SK-MEL-5 (cell line): ENCODE measurements at regions not wholly inside any gene's neighbourhood (a gene's known extent, or its start where the extent isn't known, plus 50 kb on each side); places are given as distances from the start of the nearest gene placed in this dataset.
A peak's percentile ranks its signal among the peaks of the same experiment; 100 is the strongest.
"Not testable (repeated sequence)": the region's sequence is repeated elsewhere in the genome, so short reads cannot be mapped to it uniquely, and the experiment has no call there.

ENCODE experiments used
- DNase-seq: peaks from one replicate; pipeline ENCODE4 v3.0.0-alpha.2; 2016; ENCODE audit warnings: low read depth, low spot score
- in situ Hi-C: cut with HindIII; loops from 2 replicates; pipeline ENCODE4 v1.10.0; 2016; ENCODE audit warnings: low sequenced_read_pairs, high pct_unique_total_duplicates, low pct_unique_long_range_greater_than_20kb

DNA sequence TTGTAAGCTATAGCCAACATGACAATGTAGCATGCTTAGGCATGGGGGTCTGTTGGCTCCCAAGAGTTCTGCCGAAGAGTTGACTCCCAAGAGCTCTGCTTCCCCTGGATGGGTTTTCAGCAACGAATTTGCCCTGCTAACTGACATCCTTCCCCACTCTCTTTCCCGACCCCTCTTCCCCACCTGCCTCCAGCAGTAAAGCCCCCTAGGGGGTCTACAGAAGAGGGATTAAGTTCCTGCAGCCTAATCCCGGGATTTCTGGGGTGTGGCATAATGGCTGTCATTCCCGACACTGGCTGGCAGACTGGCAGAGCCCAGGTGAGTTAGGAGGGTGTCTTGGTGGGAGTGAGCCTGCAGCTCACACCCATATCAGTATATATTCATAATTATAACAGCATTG is 121.0 kb upstream of the ZNF184 start:
- in situ Hi-C loops = no loop called here
- no peak for DNase-seq

DNA sequence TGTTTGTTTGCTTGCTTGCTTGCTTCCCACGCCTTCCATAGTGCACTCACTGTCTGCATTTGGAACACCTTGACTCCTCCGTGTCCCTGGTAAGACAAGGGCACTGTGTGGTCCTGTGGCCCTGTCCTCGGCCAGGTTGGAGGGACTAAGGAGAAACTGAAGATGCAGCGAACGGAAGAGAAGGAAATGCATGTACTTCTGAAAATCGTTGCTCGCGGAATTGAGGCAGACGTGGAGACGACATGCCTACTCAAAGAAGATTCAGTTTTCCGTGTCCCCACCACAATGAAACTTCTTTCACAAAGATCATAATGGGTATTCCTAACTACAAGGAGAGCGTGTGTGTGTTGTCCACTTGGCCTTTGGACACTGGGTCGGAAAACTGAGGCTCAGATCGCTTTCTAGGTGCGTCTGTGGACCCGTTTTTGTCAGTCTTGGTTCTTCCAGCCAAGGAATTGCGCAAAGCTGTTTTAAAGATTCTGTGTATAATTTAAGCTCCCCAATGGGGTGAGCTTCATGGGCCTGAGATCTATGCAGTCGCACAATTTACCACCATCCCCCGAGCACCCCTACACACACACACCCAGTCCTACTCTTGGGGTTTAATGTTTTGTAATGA is 120.4 kb upstream of the ZNF184 start:
- in situ Hi-C loops = no loop called here
- no peak for DNase-seq

DNA sequence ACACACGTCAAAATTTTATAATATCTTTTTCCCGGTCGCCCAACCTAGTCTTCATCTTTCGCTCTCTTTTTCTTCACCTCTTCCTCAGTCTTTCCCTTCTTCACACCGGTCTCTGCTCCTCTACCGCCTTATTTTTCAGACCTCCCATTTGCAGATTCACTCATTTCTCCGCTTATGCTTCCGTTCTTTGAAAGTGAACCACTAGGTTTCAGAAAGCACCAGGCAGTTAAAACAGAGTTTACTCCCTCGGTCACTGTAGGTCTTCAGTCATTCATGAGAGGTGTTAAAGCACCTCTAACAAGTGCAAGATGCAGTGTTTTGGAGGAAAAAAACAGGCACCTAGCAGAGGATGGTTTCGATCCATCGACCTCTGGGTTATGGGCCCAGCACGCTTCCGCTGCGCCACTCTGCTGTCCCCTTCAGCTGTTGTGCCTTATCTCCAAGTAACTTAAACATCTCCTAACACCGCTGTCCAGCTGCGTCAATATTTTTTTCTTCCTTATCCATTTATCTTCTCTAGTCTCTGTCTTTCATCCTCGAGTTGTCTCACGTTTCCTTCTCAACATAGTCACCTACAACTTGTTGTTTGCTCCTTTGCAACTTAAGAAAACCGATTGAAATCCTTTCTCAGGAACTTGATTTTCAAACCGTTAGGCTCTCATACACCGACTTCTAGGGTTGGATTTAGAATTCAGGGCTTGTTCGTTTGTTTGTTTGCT is 119.7 kb upstream of the ZNF184 start:
- DNase-seq = peak; percentile 98
- in situ Hi-C loops = no loop called here

DNA sequence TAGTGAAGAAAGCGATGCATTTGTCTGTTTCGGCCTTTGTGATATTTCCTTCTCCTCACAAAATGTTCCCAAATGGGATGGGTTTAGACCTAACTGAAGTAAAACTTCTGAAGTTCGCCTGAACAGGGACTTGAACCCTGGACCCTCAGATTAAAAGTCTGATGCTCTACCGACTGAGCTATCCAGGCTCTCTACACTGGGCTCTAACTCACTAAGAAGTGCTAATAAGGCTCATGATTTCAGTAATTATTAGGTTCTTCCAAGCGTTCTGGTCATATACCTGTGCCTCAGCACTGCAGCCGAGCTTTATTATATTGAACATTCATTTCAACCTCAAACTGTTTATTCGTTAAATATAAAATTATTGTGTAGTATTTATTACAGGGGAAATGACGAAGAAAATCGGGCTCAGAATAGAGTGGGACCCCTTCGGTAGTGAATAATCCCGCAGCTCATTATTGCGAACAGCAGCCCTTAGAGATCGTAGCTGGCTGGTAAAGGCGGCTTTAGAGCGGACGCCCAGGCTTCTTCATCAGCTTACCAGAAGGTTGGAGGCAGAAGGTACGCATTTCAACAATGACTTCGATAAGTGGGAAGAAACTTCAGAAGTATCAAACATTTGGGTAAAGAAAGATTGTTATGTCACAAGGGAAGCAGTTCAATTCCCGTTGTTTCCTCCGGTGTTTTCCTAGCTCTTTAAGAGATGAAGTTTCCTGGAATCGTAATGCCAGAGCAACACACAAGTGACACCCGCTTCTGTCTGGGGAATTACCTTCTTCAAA is 119.0 kb upstream of the ZNF184 start:
- DNase-seq = peak; percentile 92
- in situ Hi-C loops = no loop called here

DNA sequence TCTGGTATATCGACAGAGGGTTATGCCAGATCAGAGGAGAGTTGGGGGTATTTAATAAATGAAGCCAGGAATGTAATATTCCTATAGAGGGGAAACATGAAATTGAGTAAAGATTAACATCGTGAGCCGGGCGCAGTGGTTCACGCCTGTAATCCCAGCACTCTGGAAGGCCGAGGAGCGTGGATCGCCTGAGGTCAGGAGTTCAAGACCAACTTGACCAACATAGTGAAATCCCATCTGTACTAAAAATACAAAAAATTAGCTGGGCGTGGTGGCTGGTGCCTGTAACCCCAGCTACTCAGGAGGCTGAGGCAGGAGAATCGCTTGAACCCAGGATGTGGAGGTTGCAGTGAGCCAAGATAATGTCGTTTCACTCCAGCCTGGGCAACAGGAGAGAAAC is 112.4 kb upstream of the ZNF184 start:
- in situ Hi-C loops = not testable (repeated sequence)

DNA sequence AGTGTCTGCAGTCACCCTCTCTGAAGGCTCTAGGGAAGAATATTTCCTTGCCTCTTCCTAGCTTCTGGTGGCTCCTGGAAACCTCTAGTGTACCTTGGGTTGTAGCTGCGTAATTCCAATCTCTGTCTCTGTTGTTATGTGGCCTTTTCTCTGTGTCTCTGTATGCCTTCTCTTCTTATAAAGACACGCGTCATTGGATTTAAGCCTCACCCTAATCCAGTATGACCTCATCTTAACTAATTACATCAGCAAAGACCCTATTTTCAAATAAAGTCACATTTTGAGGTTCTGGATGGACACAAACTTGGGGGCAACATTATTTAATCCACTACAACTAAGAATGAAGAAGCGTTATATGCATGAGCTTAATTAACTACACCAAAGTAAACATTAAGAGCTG is 111.4 kb upstream of the ZNF184 start:
- DNase-seq = no peak
- in situ Hi-C loops = no loop called here

More for the DNA sequence above, 112.4 kb upstream of the ZNF184 start:
- not testable (repeated sequence) for DNase-seq

DNA sequence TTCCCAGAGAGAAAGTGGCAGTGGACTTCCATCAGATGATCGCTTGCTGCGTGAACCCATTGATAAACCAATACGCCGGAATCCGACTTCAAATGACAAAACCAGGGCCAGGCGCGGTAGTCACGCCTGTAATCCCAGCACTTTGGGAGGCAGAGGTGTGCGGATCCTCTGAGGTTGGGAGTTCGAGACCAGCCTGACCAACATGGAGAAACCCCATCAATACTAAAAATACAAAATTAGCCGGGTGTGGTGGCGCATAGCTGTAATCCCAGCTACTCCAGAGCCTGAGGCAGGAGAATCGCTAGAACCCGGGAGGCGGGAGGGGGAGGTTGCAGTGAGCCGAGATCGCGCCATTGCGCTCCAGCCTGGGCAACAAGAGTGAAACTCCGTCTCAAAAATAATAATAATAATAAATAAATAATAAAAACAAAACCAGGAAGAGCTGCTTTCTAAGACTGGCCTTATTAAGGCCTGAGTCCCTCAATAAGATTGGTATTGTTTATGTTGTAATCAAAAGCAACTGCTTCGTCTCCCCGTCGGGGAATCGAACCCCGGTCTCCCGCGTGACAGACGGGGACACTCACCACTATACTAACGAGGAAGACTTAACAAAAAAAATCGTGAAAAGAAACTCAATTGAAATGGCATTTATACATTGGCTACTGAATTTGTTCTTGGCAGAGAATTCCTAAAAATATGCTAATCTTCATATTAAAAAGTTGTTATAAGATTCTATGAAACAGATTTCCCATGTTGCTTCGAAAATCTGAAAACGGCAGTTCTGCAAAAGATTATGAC is 110.2 kb upstream of the ZNF184 start:
- peak; percentile 87 for DNase-seq
- in situ Hi-C loops = no loop called here

DNA sequence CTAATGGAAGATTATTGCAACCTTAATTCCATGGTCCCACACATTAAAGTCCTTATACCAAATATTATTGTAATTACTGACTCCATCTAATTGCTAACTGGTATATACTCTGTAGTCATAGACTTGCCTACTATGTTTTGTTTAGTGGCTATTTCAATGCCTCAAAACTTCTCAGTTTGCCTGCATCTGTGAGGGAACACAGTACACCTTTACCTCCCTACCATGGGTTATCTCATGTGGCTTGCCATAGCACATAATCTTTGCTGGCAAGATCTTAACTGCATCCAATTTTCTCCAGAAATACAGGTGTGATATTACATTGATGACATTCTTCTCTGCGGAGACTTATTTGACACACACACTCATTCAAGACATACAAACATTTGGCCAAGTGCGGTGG is 107.1 kb upstream of the ZNF184 start:
- no peak for DNase-seq
- in situ Hi-C loops = no loop called here

DNA sequence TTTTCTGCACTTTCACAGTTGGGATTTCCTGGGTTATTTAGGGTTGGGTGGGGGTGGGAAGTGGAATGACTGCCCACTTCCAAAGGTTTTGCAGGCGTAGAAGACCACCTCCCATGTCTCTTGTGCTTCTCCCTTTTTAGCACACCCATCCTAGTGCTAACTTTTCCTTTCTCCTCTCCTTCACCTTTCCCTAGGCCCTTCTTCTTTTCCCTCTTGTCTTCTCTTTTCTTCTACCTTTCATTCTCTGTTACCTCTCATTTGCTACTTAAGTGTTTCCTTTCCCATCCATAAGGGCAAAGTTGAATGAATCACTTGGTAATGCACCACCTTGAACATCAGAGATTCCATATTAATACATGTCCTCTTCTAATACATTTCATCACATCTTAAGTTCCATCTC is 105.0 kb upstream of the ZNF184 start:
- in situ Hi-C loops = no loop called here
- DNase-seq = no peak

DNA sequence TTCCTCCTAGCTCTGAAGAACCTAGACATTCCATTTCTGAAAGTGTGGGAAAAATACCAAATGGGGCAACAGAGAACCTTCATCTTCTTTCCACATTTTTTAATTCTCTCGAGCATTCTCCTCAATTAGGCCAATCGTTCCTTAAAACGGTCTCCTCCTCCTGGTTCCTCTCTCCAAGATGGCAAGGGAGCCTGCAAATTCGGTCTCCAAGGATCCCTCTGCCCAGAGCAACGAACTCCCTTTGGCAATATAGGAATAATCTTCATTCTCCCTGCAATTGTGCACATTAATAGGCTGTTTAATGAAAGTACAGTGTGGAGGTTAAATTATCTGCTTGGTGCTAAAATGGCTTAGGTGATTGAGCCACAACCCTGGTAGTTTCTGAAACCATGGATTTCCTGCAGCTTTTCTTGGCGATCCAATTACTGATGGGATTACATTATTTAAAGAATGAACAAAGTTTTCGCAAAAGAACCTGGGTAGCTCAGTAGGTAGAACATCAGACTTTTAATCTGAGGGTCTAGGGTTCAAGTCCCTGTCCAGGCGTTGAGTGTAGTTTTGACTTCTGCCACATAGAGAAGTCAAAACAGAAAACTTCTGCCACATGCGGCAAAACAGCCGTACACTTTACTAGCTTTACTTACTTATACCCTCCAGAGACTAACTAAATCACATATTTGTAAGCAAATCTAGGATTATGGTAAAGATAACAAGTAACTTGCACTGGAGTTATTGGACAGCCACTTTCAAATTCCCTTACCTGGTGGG is 102.9 kb upstream of the ZNF184 start:
- in situ Hi-C loops = no loop called here

DNA sequence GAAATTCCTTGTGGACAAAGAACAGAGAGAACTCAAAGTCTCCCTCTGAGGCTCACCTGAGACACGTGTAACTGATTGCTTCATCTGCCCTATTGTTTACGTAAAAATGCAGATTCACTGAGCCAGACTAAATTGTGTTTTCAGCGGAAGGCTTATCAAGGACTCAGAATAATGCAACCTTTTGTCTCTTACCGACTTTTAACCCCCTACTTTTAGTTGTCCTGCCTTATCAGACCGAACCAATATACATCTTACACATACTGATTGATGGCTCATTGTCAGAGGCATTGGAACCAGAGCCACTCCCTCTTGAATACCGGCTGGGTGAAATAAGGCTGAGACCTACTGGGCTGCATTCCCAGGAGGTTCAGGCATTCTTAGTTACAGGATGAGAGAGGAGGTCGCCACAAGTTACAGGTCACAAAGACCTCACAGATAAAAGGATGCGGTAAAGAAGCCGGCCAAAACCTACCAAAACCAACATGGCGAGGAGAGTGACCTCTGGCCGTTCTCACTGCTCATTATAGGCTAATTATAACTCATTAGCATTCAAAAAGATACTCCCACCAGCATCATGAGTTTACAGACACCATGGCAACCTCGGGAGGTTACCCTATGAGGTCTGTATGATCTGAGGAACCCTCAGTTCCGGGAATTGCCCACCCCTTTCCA is 95.5 kb upstream of the ZNF184 start:
- in situ Hi-C loops = no loop called here

More for the DNA sequence above, 102.9 kb upstream of the ZNF184 start:
- peak; percentile 93 for DNase-seq

DNA sequence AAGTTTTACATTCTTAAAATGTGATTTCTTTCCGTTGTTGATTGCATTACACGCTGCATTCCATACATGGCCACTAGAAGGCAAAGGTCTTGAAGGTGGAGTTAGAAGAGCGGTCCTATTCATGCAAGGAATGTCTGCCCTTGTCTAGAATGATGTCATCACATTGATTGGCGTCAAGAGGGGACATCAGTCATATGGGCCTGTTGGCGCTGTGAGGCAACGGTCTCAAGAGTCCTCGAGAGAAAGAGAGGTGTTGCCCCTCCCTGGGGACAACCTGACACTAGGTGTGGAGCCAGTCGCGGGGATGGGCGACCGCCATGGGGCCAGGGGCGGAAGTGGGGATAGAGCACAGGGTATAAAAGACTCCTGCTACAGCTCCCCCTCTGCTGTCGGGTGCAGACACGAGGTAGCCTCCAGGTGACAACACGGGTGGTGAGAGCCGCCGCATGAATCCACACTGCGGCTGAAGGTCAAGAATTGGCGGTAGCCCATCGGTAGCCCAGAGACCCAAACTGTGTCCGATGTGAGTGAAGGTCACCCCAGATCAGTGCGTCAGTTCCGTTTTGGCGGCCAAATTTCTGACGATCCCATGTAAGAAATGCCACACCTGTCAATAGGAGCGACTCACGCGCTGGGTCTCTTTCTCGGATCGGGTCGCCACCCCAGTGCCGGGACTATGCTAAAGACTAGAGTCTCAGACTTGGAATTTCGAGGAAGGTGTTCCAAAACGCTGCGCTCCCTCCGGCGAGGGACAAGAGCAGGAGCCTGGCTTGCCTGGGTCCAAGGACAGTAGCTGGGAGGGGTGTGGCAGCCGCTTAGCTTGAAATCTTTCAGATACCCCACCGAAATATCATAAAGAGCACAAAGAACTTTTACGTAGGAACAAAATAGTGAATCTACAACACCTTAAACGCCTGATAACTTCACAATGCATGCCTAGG is 93.2 kb upstream of the ZNF184 start:
- in situ Hi-C loops = no loop called here
- peak; percentile 49 for DNase-seq

More for the DNA sequence above, 95.5 kb upstream of the ZNF184 start:
- DNase-seq = no peak

DNA sequence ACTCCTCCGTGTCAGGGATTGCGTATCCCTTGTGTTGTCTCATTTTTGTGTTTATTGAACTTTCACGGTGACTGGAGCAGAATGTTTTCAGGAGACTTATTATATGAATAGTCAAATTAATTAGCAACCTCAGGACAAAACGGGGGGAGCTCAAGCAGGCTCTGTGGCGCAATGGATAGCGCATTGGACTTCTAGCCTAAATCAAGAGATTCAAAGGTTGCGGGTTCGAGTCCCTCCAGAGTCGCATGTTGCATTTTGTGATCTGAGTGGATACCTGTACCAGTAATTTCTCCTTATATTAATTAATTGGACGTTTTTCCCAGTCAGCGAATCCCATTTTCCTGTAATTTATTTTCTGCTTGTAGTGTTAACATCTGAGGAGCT is 89.1 kb upstream of the ZNF184 start:
- in situ Hi-C loops = no loop called here
- peak; percentile 69 for DNase-seq

DNA sequence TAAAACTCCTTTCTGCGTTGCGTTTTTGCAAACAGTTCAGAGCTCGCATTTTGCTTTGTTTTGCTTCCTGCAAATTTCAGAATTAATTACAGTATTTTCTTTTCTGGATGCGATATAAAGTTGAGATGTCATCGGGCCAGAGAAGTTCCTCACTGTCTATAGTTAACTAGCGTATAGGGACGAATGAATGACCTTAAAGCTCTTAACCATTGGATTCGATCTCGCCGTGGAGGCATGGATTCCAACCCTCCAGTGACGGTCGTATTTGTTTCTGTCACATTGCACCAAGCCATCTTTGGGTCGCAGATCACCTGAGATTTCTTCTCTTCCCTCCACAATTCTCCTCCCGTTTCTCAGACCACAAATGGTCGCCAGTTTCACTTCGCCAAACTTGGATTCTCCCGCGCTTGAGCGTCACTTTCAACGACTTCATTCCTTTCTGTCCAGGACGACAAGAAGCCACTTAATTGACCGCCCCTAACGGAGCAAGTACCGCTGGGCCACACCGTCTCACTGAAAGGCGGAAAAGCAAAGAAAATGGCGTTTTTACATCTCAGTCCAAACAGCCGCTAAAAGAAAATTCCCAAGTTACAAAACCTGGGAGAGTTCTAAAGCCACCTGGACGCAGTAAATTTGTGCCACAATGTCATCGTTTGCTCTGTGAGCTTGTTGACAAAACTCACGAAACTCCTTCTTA is 85.3 kb upstream of the ZNF184 start:
- DNase-seq = no peak
- in situ Hi-C loops = no loop called here

DNA sequence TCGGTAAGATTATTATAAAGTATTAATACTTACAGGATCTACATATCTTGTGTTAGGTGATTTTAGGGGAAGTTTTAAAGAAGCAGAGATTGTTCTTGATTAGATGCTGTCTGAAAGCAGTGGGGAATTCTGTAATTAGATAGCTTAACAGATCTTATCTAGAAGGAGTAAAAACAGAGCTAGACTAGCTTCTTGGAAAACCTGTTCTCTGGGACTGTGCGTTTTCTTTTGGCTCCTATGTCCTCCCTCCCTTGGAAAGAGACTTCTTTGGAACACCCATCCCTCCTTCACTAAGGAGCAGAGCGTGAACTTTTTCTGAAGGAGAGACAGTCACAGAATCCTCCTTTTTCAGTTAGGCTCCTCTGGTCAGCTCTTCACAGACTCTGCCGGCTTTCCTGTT is 83.5 kb upstream of the ZNF184 start:
- in situ Hi-C loops = no loop called here
- no peak for DNase-seq
